HL-60 (cell line): ENCODE measurements at regions not wholly inside any gene's neighbourhood (a gene's known extent, or its start where the extent isn't known, plus 50 kb on each side); places are given as distances from the start of the nearest gene placed in this dataset.

Source experiments
- POLR2AphosphoS5 ChIP-seq: IDR thresholded peaks from 2 replicates; pipeline ENCODE4 v1.6.1; 2012; ENCODE audit warnings: low read depth
- TF ChIP-seq, protein P1 (sequence below): IDR thresholded peaks from one replicate; pipeline ENCODE4 v1.5.1; 2011; ENCODE audit warnings: low read length, control low read depth, inconsistent platforms; ENCODE audit not compliant: insufficient read depth

- TF ChIP-seq, protein P1, sequence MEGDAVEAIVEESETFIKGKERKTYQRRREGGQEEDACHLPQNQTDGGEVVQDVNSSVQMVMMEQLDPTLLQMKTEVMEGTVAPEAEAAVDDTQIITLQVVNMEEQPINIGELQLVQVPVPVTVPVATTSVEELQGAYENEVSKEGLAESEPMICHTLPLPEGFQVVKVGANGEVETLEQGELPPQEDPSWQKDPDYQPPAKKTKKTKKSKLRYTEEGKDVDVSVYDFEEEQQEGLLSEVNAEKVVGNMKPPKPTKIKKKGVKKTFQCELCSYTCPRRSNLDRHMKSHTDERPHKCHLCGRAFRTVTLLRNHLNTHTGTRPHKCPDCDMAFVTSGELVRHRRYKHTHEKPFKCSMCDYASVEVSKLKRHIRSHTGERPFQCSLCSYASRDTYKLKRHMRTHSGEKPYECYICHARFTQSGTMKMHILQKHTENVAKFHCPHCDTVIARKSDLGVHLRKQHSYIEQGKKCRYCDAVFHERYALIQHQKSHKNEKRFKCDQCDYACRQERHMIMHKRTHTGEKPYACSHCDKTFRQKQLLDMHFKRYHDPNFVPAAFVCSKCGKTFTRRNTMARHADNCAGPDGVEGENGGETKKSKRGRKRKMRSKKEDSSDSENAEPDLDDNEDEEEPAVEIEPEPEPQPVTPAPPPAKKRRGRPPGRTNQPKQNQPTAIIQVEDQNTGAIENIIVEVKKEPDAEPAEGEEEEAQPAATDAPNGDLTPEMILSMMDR: no peak
- no peak for TF ChIP-seq POLR2AphosphoS5
These were observed 67.6 kb upstream of the CYP2D6 start for GRCh38 chr22:42198226-42198625.
